Hepatocyte (in vitro differentiated cells): ENCODE measurements at regions not wholly inside any gene's neighbourhood (a gene's known extent, or its start where the extent isn't known, plus 50 kb on each side); places are given as distances from the start of the nearest gene placed in this dataset.

Experiments
- CTCF ChIP-seq: fragments of 200-600 bp; sonication (generic); IDR thresholded peaks from 2 replicates; pipeline ENCODE4 v1.5.1; 2016; ENCODE audit warnings: antibody characterized with exemption, mild to moderate bottlenecking; ENCODE audit not compliant: poor library complexity
- EZH2 ChIP-seq: fragments of 200-600 bp; sonication (generic); IDR thresholded peaks from 2 replicates; pipeline ENCODE4 v1.6.1; 2016; ENCODE audit warnings: antibody characterized with exemption, mild to moderate bottlenecking, borderline replicate concordance

- TF ChIP-seq CTCF (no peak), EZH2 (no peak)
These were observed 407.1 kb upstream of the LRRC4C start for GRCh38 chr11:41866525-41866924.
